Endothelial cell of umbilical vein (primary cell): ENCODE measurements at regions not wholly inside any gene's neighbourhood (a gene's known extent, or its start where the extent isn't known, plus 50 kb on each side); places are given as distances from the start of the nearest gene placed in this dataset.

Experiments
- BruUV-seq: library from RNA; stranded (reverse); fragments of 400-500 nt; replicated peaks from 2 replicates; lab custom pipeline; 2021; lab: Mats Ljungman, UMichigan
- CTCF ChIA-PET: fragments of 300-600, 350-600 bp; sonication (Branson Sonifier 250); formaldehyde crosslinking; loops from one replicate; lab custom pipeline; 2021; ENCODE audit warnings: antibody characterized with exemption, inconsistent platforms; lab: Charles Lee
- POLR2A ChIA-PET: fragments of 300-600, 350-600 bp; sonication (Branson Sonifier 250); formaldehyde crosslinking; loops from one replicate; lab custom pipeline; 2021; ENCODE audit warnings: antibody characterized with exemption, inconsistent platforms; lab: Charles Lee
- DNase-seq: peaks from one replicate; pipeline ENCODE4 v3.0.0-alpha.2; 2011; ENCODE audit warnings: low read depth, low spot score
- FAIRE-seq: peaks from 2 replicates; lab custom pipeline; 2011; peaks lifted over from hg19 to GRCh38; lab: Jason Lieb, UNC
- H2AFZ ChIP-seq: 2 replicates; pipeline ENCODE4 v1.6.0; 2012; ENCODE audit warnings: low read depth, low read length, control low read depth, inconsistent platforms
- H3K27ac ChIP-seq: 2 replicates; pipeline ENCODE4 v1.5.1; 2011; ENCODE audit warnings: low read depth, mild to moderate bottlenecking, control low read depth, low read length, moderate library complexity; ENCODE audit not compliant: insufficient read depth
- H3K27me3 ChIP-seq, 2 experiments: 2 replicates each; pipeline versions ENCODE4 v1.6.0 to v1.6.1; 2011; ENCODE audit warnings: low read length in 2 of 2, mixed read lengths in 1 of 2; ENCODE audit not compliant: control insufficient read depth in 2 of 2, insufficient read depth in 2 of 2
- H3K36me3 ChIP-seq, 2 experiments: 2 replicates in 1 of 2; 3 replicates in 1 of 2; pipeline ENCODE4 v1.5.1; 2011; ENCODE audit warnings: low read length in 2 of 2, mild to moderate bottlenecking in 1 of 2, moderate library complexity in 1 of 2; ENCODE audit not compliant: control insufficient read depth in 2 of 2, insufficient read depth in 2 of 2; ENCODE audit errors: extremely low read depth in 1 of 2
- H3K4me1 ChIP-seq: 3 replicates; pipeline ENCODE4 v1.5.1; 2011; ENCODE audit warnings: mild to moderate bottlenecking, low read length; ENCODE audit not compliant: control insufficient read depth, insufficient read depth; ENCODE audit errors: extremely low read depth
- H3K4me2 ChIP-seq: 2 replicates; pipeline ENCODE4 v1.6.1; 2011; ENCODE audit warnings: low read length, control low read depth, mixed read lengths; ENCODE audit not compliant: insufficient read depth
- H3K4me3 ChIP-seq, 3 experiments: fragments of 200-600 bp in 1 of 3; sonication (generic), shearing (Covaris generic) in 1 of 3; replicated peaks in 1 of 3; 2 replicates each; pipeline ENCODE4 v1.5.1; 2011 to 2016; ENCODE audit warnings: control low read depth in 3 of 3, low read length in 3 of 3, mild to moderate bottlenecking in 2 of 3, inconsistent platforms in 1 of 3, low read depth in 1 of 3, moderate library complexity in 1 of 3; ENCODE audit not compliant: insufficient read depth in 1 of 3
- H3K79me2 ChIP-seq: 2 replicates; pipeline ENCODE4 v1.6.0; 2012; ENCODE audit warnings: low read length, inconsistent platforms; ENCODE audit not compliant: control insufficient read depth, insufficient read depth
- H3K9ac ChIP-seq: replicated peaks from 2 replicates; pipeline ENCODE3; 2011; ENCODE audit warnings: low read length, control low read depth; ENCODE audit not compliant: insufficient read depth; ENCODE audit errors: extremely low read depth
- H3K9me1 ChIP-seq: replicated peaks from 3 replicates; pipeline ENCODE4 v1.6.0; 2011; ENCODE audit warnings: mild to moderate bottlenecking, low read length; ENCODE audit not compliant: control insufficient read depth, insufficient read depth; ENCODE audit errors: extremely low read depth
- H3K9me3 ChIP-seq: replicated peaks from 2 replicates; pipeline ENCODE4 v1.5.1; 2012; ENCODE audit warnings: low read length, inconsistent platforms; ENCODE audit not compliant: control insufficient read depth, insufficient read depth
- H4K20me1 ChIP-seq: replicated peaks from 2 replicates; pipeline ENCODE3; 2011; ENCODE audit warnings: mild to moderate bottlenecking, low read length; ENCODE audit not compliant: control insufficient read depth, insufficient read depth; ENCODE audit errors: extremely low read depth
- CTCF ChIP-seq, 2 donors: IDR thresholded peaks; 1 replicate in 1 of 2; 2 replicates in 1 of 2; pipeline ENCODE4 v1.5.1; 2011; ENCODE audit warnings: low read length in 2 of 2, mild to moderate bottlenecking in 2 of 2, moderate library complexity in 2 of 2, control low read depth in 1 of 2, inconsistent platforms in 1 of 2, low read depth in 1 of 2; ENCODE audit not compliant: insufficient read depth in 1 of 2; ENCODE audit errors: extremely low read depth in 1 of 2
- EZH2 ChIP-seq: IDR thresholded peaks from 2 replicates; pipeline ENCODE4 v1.6.1; 2012; ENCODE audit warnings: borderline replicate concordance, low read depth, mild to moderate bottlenecking, moderate library complexity, low read length, inconsistent platforms; ENCODE audit not compliant: severe bottlenecking
- FOS ChIP-seq: IDR thresholded peaks from 2 replicates; pipeline ENCODE4 v1.6.1; 2011; ENCODE audit warnings: mild to moderate bottlenecking, low read length, moderate library complexity, borderline replicate concordance; ENCODE audit not compliant: insufficient read depth
- GATA2 ChIP-seq: IDR thresholded peaks from 2 replicates; pipeline ENCODE4 v1.7.0; 2011; ENCODE audit warnings: low read depth, mild to moderate bottlenecking, moderate library complexity, mixed read lengths, low read length; ENCODE audit not compliant: insufficient read length, insufficient read depth
- JUN ChIP-seq: IDR thresholded peaks from 2 replicates; pipeline ENCODE4 v1.6.1; 2011; ENCODE audit warnings: borderline replicate concordance, low read depth; ENCODE audit not compliant: insufficient read length, insufficient read depth
- MAX ChIP-seq: IDR thresholded peaks from 2 replicates; pipeline ENCODE4 v1.6.1; 2011; ENCODE audit not compliant: insufficient read depth, insufficient read length
- MYC ChIP-seq: IDR thresholded peaks from one replicate; pipeline ENCODE4 v1.6.1; 2011; ENCODE audit warnings: mild to moderate bottlenecking, low read depth, low read length
- POLR2A ChIP-seq: IDR thresholded peaks from 2 replicates; pipeline ENCODE4 v1.6.1; 2012; ENCODE audit warnings: low read depth, mild to moderate bottlenecking, control low read depth, low read length
- POLR2AphosphoS5 ChIP-seq: IDR thresholded peaks from 2 replicates; pipeline ENCODE4 v1.6.1; 2012; ENCODE audit warnings: low read depth, mild to moderate bottlenecking, control low read depth, low read length, moderate library complexity; ENCODE audit not compliant: insufficient read depth
- dilution Hi-C: fragments of 300-500 bp; cut with MboI; formaldehyde crosslinking; loops from one replicate; pipeline ENCODE4 v1.15.0; 2019; ENCODE audit warnings: low sequenced_read_pairs; ENCODE audit not compliant: extremely low pct_ligation_motif_present
- intact Hi-C: fragments of 100-400 bp; cut with micrococcal nuclease; formaldehyde crosslinking; loops from one replicate; pipeline ENCODE4 v1.10.0; 2022

GRCh38 chr2:22043784-22044183 is 920.0 kb downstream of the TDRD15 start:
- Histone ChIP-seq H4K20me1 (no peaks in the 10 kb centered on the region), H3K9me1 (no peaks in the 10 kb centered on the region), H3K79me2 (no peaks in the 10 kb centered on the region), H2AFZ (no peak overlapping the region), H3K4me3 (no peak overlapping the region), H3K4me1 (no peaks in the 10 kb centered on the region), H3K36me3 (no peaks in the 10 kb centered on the region), H3K27me3 (no peaks in the 10 kb centered on the region), H3K9ac (no peak overlapping the region), H3K4me2 (no peak overlapping the region), H3K27ac (no peak overlapping the region), H3K9me3 (no peaks in the 10 kb centered on the region)
- ChIA-PET CTCF (no interaction called here), POLR2A (no interaction called here)
- dilution Hi-C loops (no loop called here), intact Hi-C loops (no loop called here)
- BruUV-seq: no TSS peak
- DNase-seq (no peak), FAIRE-seq (no peak)
- TF ChIP-seq CTCF (IDR thresholded peaks at IDR 0.05; ENCODE audit: extremely low read depth in 1 of 2, insufficient read depth in 1 of 2, low read depth in 1 of 2, low read length in 2 of 2) (no peak), JUN (no peak), POLR2A (no peak), GATA2 (no peak), MYC (no peak), MAX (no peak), EZH2 (no peak), POLR2AphosphoS5 (no peak), FOS (no peak)
